ENCODE measurements at regions not wholly inside any gene's neighbourhood (a gene's known extent, or its start where the extent isn't known, plus 50 kb on each side); places are given as distances from the start of the nearest gene placed in this dataset.
"Not testable (repeated sequence)": the region's sequence is repeated elsewhere in the genome, so short reads cannot be mapped to it uniquely, and the experiment has no call there.

DNA sequence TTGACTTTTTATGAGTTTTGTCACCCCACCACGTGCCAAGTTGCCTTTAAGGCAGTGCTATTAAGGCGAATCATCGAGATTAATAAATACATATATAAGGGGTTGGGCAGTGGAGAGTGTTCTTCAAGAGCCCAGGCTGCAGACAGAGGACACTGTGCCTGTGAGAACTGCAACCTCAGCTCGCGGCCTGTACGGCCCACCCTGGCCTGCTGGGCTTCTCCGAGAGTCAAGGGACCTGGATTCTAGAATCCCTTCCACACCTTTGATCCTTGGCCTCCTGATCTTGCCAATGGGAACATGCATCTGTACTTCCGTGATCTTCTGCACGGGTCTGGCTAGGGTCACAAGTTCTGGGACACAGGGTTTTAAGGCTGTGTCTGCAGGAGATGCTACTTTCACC lies 54.5 kb downstream of the IRX5 start:
- DNase-seq (ENCODE audit: low spot score) = no peak

DNA sequence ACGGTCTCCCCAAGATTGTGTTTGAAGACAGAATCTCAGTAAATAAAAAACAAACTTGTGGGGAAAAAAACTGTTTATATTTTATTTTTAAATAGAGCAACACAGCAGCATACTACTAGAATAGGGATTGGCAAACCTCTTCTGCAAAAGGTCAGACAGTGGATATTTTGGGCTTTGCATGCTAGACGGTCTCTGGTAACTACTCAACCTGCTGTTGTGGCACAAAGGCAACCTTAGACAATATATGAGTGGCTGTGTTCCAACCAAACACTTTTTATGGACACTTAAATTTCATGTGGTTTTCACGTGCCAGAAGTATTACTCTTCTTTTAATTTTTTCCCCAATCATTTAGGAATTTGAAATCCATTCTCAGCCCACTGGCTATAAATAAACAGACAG lies 55.0 kb downstream of the IRX5 start:
- no peak for DNase-seq (ENCODE audit: low spot score)

DNA sequence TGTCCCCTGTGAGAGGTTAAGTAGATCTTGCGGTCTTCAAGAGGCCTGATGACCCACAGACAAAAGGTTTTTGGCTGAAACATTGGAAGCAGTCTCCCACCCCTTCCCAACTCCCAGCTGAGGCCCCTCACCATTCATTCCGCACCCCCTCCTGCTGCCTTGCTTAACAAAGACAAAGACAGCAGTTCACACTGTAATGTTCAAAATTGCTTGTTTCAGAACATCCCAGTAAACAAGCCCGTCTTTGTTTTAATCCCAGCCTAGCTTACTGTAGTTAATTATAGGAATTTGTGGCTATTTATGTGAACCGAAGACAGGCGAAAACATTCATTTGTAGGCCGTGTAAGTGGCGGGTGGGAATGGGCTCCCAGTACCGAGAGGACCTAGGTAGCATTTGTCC lies 55.7 kb downstream of the IRX5 start:
- no peak for DNase-seq (ENCODE audit: low spot score)

DNA sequence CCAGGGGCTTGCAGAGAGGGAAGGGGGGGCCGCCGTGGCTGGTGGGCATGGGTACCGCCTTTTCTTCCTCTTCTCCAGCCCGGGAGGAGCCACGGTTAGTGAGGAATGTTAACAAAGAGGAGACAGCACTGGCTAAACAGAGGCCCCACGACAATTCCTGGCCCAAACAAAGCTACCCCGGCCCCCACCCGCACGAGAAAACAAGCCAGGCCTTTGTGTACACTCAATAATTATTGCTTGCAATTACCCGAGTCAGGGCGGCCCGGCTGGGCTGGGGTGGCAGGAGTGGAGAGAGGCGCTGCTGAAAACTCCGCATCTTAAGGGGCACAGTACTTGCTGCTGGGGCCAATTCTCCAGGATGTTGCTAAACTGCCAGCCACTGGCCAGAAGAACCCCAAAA lies 56.4 kb downstream of the IRX5 start:
- no peak for DNase-seq (ENCODE audit: low spot score)

DNA sequence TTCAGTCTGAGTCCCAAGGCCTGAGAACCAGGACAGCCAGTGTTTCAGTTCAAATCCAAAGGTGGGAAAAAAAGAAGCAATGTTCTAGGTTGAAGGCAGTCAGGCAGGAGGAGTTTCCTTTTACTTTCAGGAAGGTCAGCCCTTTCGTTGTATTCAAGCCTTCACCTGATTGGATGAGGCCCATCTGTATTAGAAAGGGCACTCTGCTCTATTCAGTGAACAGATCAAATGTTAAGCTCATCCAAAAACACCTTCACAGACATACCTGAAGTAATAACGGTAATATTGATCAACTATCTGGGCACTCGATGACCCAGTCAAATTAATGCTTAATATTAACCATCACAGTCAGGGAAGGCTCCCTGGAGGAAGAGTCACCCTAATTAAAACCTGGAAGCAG lies 60.9 kb downstream of the IRX5 start:
- DNase-seq (ENCODE audit: low spot score) = no peak

DNA sequence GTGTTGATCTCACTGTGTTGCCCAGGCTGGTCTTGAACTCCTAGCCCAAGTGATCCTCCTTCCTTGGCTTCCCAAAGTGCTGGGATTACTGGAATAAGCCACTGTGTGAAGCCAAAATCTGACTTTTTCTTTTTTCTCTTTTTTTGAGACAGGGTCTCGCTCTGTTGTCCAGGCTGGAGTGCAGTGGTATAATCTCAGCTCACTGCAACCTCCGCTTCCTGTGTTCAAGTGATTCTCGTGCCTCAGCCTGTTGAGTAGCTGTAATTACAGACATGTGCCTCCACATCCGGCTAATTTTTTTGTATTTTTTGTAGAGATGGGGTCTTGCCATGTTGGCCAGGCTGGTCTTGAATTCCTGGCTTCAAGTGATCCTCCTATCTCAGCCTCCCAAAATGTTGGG lies 61.3 kb downstream of the IRX5 start:
- DNase-seq (ENCODE audit: low spot score) = not testable (repeated sequence)

DNA sequence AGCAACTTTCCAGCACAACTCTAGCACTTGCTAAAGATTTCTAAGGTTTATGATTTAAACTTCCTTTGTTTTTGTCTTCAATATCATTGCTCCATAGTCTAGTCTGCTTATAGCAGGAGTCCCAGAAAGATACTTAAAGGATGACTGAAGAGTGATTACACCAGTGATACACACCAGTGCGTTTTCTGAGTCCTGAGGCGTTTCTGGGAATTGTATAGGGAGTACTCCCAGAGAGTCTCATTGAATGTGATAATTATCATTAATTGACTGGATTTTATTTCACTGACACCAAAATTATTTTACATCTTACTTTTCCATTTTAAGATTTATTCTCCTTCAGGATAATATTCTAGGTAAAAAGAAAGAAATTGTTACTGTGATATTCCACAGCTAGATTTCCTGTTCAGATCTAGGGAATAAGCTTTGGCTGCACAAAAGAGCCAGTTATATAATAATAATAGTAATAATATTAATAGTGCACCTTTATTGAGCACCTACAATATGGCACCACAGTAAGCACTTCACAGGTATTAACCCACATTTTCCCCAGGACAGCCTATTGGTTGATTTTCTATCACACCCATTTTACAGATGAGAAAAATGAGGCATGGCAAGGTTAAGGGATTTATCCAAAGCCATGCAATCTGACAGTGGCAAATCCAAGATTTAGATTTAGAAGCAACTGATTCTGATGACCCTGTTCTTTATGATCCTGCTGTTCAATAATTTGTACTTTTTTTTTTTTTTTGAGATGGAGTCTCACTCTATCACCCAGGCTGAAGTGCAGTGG lies 62.6 kb downstream of the IRX5 start:
- DNase-seq (ENCODE audit: low spot score) = no peak

DNA sequence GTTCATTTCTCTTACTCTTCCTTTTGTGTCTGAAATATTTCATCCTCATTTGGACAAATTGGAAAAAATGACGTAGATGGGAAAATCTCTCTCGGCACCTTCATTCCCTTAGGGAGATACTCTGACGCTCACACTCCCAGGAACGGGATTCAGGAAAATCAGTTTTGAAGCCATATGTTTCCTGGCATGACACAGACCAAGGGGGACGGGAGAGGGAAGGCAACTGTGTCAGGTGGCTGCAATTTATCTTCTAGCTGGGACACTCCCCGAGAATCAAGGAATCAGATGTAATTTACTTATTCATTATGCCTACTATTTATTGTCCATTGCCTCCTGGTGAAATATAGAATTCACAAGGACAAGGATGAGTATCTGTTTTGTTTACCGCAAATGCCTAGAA lies 65.5 kb downstream of the IRX5 start:
- DNase-seq (ENCODE audit: low spot score) = no peak

DNA sequence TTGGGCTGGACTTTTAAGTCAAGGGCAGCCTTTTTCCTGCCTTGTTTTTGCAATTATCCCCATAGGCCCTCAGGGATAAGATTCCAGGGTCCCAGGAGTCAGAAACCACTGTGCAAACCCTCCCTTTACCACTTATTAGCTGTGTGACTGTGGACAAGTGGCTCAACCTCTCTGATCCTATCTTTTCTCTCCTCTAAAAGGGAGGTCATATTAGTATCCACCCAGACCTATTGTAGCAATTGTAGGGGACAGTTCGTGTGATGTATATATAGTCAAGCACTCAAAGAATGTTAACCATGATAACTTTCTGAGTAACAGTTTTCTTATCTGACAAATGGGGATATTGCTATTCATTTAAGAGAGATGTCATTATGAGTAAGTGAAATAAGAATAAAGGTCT lies 68.2 kb downstream of the IRX5 start:
- no peak for DNase-seq (ENCODE audit: low spot score)

DNA sequence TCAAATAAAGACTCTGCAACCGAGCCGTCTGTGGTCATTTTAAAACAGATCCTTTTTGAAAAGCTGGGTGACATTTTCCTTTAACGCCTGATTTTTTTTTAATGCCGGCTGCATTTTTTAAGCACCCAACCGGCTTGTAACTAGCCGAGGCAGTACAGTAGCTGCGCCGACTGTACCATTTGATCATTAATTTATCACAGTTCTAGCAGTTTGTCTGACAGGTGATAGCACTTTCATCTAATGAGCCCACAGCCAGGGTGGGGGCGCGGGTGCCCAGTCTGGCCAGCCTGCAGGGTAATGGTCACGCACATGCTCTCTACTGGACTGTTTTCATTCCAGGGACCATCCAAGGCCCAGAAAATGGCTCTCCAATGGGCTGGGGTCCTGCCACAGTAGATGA lies 68.8 kb downstream of the IRX5 start:
- DNase-seq (ENCODE audit: low spot score) = no peak

DNA sequence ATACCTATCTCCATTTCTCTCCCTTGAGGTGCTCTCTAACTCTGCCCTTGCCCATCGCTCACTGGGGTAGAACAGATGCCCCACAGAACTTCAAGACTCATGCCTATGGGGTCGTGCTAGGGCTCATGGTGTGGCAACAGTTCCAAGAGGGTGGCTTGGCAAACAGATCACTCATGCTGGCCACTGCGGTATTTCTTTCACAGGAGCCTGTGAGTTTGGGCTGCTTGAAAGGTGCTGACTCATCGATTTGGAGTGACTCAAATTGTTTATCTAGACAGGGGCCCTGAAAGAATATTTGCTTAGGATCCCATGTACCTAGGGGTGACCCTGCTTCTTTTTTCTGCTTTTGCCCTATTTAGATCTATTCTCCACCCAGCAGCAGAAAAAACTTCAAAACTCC lies 69.9 kb downstream of the IRX5 start:
- DNase-seq (ENCODE audit: low spot score) = peak; percentile 44

DNA sequence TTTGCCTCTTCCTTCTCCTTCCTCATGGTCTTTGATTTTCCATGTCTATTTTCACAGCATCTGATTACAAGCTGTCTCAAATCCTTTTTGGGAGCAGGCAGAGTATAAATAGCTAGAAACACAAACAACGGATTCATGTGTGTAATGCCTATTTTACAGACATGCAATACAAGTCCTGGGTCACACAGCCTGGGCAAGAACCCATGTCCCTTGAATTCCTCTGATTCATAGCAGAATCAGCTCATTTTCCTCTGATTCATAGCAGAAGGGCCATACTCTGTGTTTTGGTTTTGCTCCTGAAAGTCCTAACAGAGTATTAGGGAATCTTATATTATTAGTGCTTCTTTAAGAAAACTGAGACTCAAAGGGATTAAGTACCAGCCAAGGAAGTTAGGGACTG lies 71.3 kb downstream of the IRX5 start:
- peak; percentile 53 for DNase-seq (ENCODE audit: low spot score)

DNA sequence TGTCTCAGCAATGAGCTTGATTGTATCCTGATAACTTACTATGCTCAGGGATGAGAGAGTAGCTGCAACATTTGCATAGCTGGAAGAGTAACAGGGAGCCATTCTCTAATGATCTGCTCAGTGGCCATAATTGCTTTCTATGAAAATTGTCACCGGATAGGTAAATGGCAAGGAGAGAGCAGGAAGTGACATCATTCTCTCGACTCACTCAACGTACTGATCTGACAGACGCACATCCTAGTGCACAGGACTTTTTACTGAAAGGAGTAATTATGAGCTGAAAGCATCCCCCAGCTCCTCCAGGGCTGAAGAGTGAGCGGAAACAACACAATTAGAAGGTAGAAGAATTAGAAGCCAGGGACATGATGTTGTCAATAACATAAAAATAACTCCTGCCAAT lies 71.8 kb downstream of the IRX5 start:
- DNase-seq (ENCODE audit: low spot score) = no peak

DNA sequence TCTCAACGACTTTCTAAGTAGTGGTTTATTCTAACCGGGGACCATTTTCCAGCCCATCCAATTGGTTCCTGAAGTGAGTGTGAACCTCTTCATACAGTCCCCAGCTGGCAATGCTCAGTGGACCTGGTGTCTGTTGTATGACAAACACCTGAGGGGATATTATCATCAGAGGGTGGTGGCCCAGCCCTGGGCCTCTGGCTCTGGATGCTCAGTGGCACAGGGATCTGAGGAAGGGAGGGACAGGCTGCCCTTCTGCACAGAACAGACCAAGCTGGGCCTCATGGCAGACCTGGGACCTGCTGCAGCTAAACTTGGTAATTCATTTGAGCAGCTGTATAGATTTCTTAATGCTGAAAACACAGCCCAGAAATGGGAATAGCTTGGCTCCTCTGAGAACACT lies 72.6 kb downstream of the IRX5 start:
- no peak for DNase-seq (ENCODE audit: low spot score)

DNA sequence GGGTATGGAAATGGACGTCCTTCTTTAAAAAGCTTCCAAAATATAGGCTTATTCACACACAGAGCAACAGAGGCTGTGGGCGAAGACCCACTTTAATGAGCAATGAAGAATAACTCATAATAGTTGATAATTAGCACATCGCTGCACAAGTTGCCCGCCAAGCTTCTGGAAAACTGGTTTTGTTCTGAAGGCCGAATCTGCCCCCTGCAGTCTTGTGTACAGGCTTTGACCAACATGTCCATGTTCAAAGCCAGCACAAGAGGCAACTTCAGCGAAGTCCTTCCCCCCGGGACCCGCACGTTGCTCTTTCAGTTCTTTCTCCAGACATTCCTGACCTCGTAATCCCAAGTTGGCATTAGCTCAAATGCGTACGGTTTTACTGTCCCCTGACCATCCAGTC lies 73.3 kb downstream of the IRX5 start:
- no peak for DNase-seq (ENCODE audit: low spot score)

DNA sequence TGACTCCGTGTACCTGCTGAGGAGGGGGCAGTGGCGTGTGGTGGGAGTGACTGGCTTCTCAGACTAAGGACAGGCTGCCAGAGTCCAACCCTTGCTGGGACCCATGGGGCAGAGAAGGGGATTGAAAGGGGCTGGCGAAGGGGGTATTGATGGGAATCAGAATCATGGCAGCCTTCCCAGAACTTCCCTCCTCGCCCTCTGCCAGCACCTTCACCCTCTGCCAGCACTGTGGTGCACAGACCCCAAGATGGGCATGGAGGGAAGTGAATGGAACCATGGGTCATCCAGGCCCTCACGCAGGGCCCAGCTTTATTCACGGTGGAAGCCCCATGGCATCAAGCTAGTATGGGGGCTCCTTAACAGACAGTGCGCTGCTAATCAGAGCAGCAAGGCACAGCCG lies 76.8 kb downstream of the IRX5 start:
- DNase-seq (ENCODE audit: low spot score) = no peak

DNA sequence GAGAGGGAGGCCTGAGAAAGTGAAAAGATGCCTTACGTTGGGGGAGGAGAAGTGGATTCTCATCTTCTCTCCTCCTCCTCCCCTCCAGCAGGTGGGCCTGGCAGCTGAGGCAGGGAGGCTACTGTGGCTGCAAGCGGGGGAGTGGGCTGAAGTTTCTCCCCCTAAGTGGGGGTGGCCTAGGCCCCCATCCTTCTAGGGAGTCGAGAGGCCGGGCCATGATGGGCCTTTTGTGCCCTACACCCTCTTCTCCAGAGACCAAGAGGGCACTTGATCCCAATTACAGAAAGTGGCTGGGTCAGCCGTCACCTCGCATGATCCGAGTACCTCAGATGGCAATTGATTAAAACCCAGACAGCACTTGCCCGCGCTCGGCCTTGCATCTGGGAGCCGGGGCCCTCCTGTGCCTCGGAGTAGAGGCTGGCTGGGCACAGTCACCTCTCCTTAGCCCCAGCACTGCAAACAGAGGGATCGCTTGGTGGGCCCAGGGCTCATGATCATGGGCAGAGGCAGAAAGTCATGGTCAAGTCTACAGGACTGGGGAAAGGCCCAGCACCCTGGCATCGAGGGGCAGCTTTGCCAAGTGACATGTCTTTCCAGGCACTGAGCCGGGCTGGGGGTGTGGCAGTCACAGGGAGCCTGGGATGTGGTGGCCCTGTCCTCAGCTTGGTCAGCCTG lies 78.3 kb downstream of the IRX5 start:
- DNase-seq (ENCODE audit: low spot score) = no peak

DNA sequence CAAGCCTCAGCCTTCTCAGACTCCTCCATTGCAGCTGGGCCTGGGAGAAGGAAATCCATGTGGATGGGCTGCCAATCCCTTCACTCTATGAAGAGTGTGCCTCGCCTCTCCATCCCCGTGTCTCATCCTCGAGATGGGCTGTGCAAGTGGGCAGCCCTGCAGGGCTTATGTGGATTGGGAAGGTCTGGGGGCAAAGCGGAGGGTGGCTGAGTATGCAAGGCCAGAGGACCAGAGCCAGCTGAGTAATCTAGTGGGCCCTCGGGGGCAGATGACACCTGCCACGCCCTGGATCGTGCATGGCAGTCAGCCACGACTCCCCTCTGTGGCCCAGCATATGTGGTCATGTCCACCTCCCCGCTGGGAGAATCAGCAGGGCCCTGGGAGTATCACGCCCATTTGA lies 78.9 kb downstream of the IRX5 start:
- no peak for DNase-seq (ENCODE audit: low spot score)

DNA sequence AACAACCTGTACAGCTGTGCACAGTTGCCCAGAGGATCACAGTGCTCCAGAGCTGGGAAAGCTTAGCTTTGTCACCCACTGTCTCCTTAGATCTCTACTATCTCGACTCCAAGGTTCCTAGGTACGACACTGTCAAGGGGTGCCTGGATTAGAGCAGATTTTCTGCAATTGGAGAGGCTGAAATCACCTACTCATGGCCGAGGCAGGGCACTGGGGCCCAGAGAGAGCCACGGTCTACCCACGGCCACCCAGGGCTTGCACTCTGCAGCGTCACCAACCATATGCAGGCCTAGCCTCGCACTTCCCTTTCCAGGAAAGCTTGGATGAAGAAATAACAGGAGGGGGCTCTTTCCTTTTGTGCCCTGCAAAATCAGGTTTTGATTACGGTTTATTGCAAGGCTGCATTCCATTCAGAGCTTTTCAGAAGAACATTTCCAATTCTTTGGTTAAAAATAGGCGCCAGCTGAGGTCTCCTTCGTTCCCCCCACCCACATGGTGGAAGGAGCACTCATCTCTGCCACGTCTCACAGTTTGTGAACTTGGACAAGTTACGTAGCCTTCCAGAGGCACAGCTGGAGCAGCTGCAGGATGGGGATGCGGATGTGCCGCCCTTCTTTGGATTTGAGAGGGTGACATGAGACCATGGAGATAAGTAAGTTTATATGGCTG lies 80.0 kb downstream of the IRX5 start:
- DNase-seq (ENCODE audit: low spot score) = no peak

DNA sequence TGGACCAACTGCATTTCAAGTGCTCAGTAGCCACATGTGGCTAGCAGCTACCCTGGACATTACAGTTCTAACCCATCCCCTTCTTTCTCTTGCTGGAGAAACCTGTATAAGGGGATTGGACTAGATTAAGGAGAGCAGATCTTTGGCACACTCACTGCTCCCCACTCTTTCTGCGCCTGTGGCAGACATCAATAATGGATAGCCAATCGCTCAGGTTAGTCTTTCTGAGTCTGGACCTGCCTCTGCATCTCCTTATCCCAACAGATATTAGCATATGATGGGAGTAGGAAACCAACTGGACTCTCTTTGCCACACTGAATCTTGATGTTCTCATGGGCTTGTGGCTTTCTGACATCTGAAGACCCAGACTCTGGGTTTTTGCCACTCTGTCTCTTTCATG lies 81.7 kb downstream of the IRX5 start:
- DNase-seq (ENCODE audit: low spot score) = no peak

DNA sequence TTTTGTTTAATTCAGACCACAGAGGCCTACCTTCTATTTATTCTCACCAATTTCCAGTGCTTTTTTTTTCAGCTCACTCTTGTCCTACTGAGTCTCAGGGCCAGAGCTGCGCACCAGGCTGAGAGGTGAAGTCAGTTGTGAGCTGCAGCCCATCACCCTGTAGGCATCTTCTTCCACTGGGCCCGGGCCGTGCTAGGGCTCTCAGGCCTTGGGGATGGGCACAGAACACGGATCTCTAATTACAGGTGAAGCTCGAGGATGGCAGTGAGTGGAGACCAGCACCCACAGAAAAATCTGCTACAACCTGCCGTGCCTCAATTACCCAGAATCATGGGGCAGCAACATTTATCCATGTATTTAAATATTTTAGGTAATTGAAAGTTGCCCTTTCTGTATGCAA lies 82.1 kb downstream of the IRX5 start:
- no peak for DNase-seq (ENCODE audit: low spot score)

DNA sequence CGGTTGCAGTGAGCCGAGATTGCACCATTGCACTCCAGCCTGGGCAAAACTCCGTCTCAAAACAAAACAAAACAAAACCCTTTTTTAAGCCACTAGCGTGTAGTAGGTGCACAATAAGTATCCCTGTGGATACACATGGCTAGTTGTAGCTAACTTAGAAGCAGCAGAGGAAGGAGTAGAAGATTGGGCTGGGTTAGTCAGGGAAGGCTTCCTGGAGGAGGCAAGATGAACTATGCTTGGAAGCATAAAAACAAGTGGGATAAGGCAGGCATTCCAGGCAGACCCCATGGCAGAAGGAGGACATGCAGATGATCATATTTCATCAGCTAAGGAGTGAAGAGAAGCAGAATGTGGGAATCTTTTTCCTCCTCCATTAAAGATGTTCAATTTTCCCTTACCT lies 83.4 kb downstream of the IRX5 start:
- no peak for DNase-seq (ENCODE audit: low spot score)

DNA sequence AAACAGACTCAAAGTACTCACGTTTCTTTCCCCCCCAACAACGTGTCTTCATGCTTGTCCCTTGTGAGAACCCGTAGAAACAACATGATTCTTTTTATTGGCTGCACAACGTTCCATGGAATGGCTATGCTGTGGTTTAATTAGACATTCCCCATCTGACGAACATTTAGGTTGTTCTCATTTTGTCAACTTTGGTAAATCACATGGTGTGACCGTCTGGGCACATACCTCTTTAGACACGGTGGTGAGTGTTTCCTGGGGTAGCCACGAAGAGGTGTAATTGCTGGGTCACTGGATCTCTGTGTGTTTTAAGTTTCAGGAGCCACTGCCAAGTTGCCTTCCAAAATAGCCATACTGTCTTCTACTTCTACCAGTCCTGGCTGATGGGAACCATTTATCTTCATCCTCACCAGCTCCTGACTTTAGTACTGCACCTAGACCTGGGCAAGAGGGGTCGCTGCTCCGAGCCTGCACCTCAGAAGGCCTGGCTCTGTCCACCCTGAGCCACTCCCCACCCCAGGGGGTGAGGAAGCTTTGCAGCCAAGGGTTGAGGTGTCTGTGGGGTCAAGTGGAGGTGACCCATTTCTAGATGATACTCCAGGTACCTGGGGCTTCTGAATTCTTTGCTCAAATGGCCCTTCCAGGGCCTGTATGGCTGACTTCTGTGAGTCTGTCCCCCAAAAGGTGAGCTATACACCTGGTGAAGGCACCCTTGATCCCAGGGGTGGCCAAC lies 84.7 kb downstream of the IRX5 start:
- no peak for DNase-seq (ENCODE audit: low spot score)
